ENCODE measurements at regions not wholly inside any gene's neighbourhood (a gene's known extent, or its start where the extent isn't known, plus 50 kb on each side); places are given as distances from the start of the nearest gene placed in this dataset.

DNA sequence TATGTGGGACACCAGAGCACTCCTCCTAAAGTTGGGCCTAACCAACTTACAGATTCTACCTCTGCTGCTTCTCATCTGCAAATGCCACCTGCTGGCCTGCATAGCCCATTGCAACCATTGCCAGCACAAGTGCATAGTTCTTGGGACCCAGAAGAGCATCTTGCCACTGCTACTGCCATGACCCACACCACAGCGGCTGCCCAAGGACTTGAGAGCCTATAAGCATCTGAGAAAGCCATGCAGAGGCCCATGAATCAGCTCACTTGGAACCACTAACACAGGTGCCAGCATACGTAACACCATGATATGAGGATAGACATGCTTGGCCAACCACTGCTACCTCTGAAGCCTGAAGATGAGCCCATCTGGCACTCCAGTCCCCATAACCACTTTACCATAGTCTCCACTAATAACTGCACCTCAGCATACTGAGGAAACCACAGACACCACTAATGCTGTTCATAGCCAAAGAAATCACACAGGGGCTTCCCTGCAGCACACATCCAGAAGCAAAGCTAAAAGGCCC, 258.1 kb upstream of the AGTR2 start:
- TF ChIP-seq, protein P1, sequence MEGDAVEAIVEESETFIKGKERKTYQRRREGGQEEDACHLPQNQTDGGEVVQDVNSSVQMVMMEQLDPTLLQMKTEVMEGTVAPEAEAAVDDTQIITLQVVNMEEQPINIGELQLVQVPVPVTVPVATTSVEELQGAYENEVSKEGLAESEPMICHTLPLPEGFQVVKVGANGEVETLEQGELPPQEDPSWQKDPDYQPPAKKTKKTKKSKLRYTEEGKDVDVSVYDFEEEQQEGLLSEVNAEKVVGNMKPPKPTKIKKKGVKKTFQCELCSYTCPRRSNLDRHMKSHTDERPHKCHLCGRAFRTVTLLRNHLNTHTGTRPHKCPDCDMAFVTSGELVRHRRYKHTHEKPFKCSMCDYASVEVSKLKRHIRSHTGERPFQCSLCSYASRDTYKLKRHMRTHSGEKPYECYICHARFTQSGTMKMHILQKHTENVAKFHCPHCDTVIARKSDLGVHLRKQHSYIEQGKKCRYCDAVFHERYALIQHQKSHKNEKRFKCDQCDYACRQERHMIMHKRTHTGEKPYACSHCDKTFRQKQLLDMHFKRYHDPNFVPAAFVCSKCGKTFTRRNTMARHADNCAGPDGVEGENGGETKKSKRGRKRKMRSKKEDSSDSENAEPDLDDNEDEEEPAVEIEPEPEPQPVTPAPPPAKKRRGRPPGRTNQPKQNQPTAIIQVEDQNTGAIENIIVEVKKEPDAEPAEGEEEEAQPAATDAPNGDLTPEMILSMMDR (IDR thresholded peaks at IDR 0.05): peak in 1 of 6 experiments; percentile 29
- no peak for TF ChIP-seq POLR2A (IDR thresholded peaks at IDR 0.05)

Data from adrenal gland (tissue), 5 donors.